DND-41 (cell line): ENCODE measurements at regions not wholly inside any gene's neighbourhood (a gene's known extent, or its start where the extent isn't known, plus 50 kb on each side); places are given as distances from the start of the nearest gene placed in this dataset.

Source experiments
- ATAC-seq: fragments of 200-7000 bp; cut with Tn5 transposase; 3 replicates; pipeline ENCODE4 v1.9.1; 2021; ENCODE audit warnings: low read depth; ENCODE audit not compliant: insufficient read depth
- DNase-seq: peaks from one replicate; pipeline ENCODE4 v3.0.0-alpha.2; 2020
- H2AFZ ChIP-seq: 2 replicates; pipeline ENCODE4 v1.6.0; 2012; ENCODE audit warnings: low read depth, low read length
- H3K27ac ChIP-seq: 2 replicates; pipeline ENCODE4 v1.5.1; 2012; ENCODE audit warnings: low read length, inconsistent platforms
- H3K27me3 ChIP-seq: fragments of 200-600 bp; sonication (generic); 2 replicates; pipeline ENCODE4 v1.6.0; 2012; ENCODE audit warnings: low read length, mild to moderate bottlenecking, inconsistent platforms; ENCODE audit not compliant: insufficient read depth, poor library complexity
- H3K36me3 ChIP-seq: 2 replicates; pipeline ENCODE4 v1.5.1; 2012; ENCODE audit warnings: low read length, inconsistent platforms; ENCODE audit not compliant: insufficient read depth
- H3K4me1 ChIP-seq: 2 replicates; pipeline ENCODE4 v1.5.1; 2012; ENCODE audit warnings: mild to moderate bottlenecking, low read length; ENCODE audit not compliant: insufficient read depth
- H3K4me2 ChIP-seq: 2 replicates; pipeline ENCODE4 v1.6.0; 2012; ENCODE audit warnings: mild to moderate bottlenecking, moderate library complexity, low read length, inconsistent platforms; ENCODE audit not compliant: insufficient read depth
- H3K4me3 ChIP-seq, 2 experiments: fragments of 200-600 bp in 1 of 2; shearing (Covaris generic) in 1 of 2; 2 replicates each; pipeline ENCODE4 v1.5.1; 2012 to 2016; ENCODE audit warnings: inconsistent platforms in 2 of 2, low read length in 2 of 2, mild to moderate bottlenecking in 2 of 2, low read depth in 1 of 2, moderate library complexity in 1 of 2
- H3K79me2 ChIP-seq: 2 replicates; pipeline ENCODE4 v1.6.0; 2012; ENCODE audit warnings: low read length, inconsistent platforms; ENCODE audit not compliant: insufficient read depth
- H3K9ac ChIP-seq: 2 replicates; pipeline ENCODE4 v1.6.0; 2012; ENCODE audit warnings: low read depth, mild to moderate bottlenecking, inconsistent platforms, low read length, moderate library complexity
- H3K9me3 ChIP-seq: 2 replicates; pipeline ENCODE4 v1.5.1; 2012; ENCODE audit warnings: low read length, moderate library complexity, mild to moderate bottlenecking, inconsistent platforms; ENCODE audit not compliant: insufficient read depth, severe bottlenecking
- H4K20me1 ChIP-seq: 2 replicates; pipeline ENCODE4 v1.6.0; 2012; ENCODE audit warnings: low read length; ENCODE audit not compliant: insufficient read depth
- EZH2 ChIP-seq: IDR thresholded peaks from 3 replicates; pipeline ENCODE4 v1.6.1; 2012; ENCODE audit warnings: borderline replicate concordance, low read depth, mild to moderate bottlenecking, moderate library complexity, low read length, inconsistent platforms; ENCODE audit not compliant: severe bottlenecking
- TF ChIP-seq, protein P1 (sequence below): IDR thresholded peaks from 2 replicates; pipeline ENCODE4 v1.5.1; 2012; ENCODE audit warnings: borderline replicate concordance, low read length, moderate library complexity, mild to moderate bottlenecking; ENCODE audit not compliant: poor library complexity, severe bottlenecking; ENCODE audit errors: extremely low read depth

DNA sequence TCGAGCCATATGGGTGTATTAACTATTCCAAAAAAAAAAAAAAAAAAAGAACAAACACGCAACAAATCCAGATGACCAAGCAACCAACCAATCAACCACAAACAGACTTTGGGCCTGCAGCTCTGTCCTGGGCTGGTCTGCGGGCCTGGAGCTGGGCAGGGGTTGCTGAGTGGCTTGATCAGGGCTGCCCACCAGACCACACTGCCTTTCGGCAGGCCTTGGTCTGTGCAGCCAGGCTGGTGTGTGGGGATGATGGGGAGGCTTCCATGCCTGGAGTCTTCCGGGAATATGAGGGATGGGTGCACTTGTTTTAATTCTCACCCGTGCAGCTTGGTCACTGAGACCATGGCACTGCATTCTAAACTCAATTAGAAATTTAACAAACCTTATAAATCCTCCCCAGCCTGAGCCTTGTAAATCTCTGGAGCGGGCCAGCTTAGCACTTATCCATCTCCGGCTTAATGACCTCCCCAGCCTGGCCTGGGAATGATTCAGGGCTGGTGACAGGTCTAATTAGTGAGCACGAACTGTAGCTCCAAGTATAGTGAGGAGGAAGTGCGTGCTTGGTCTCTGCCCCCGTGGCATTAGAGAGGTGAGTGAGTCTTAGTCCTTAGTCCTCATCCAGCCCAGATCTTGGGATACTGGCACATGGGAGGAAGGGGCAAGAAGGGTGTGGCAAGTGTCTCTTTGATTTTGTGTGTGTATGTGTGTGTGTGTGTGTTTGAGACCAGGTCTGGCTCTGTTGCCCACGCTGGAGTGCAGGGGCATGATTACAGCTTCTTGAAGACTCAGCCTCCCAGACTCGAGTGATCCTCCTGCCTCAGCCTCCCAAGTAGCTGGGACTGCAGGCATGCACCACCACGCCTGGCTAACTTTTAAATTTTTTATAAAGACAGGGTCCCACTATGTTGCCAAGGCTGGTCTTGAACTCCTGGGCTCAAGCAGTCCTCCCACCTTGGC, 74.6 kb upstream of the CSF3R start:
- Histone ChIP-seq H3K36me3 (no peaks in the 10 kb centered on the region), H3K4me1 (no peaks in the 10 kb centered on the region), H3K4me3 (no peak overlapping the region), H3K79me2 (no peaks in the 10 kb centered on the region), H3K4me2 (no peak overlapping the region), H3K9me3 (no peaks in the 10 kb centered on the region), H3K9ac (no peak overlapping the region), H3K27me3 (peaks cover under 1% of the 10 kb centered on the region), H4K20me1 (no peaks in the 10 kb centered on the region), H2AFZ (no peak overlapping the region), H3K27ac (no peak overlapping the region)
- ATAC-seq (no peak), DNase-seq (no peak)
- TF ChIP-seq, protein P1, sequence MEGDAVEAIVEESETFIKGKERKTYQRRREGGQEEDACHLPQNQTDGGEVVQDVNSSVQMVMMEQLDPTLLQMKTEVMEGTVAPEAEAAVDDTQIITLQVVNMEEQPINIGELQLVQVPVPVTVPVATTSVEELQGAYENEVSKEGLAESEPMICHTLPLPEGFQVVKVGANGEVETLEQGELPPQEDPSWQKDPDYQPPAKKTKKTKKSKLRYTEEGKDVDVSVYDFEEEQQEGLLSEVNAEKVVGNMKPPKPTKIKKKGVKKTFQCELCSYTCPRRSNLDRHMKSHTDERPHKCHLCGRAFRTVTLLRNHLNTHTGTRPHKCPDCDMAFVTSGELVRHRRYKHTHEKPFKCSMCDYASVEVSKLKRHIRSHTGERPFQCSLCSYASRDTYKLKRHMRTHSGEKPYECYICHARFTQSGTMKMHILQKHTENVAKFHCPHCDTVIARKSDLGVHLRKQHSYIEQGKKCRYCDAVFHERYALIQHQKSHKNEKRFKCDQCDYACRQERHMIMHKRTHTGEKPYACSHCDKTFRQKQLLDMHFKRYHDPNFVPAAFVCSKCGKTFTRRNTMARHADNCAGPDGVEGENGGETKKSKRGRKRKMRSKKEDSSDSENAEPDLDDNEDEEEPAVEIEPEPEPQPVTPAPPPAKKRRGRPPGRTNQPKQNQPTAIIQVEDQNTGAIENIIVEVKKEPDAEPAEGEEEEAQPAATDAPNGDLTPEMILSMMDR = no peak
- no peak for TF ChIP-seq EZH2

DNA sequence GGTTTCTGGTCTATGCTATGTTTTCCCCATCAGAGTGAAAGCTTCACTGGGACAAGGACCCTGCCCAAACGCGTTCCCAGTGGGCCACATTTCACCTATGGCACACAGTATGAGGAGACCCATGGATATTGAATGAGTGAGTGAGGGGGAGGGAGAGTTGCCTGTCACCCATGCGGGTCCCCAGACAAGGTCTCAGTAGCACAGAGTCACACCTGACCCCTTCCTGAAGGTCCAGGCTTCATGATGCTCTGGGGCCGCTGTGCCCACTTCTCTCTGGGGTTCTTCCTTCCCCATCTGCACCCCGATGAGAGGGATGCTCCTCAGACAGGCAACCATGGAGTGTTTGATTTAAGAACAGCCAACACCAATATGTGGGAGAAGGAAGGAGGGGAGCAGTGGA, 72.3 kb upstream of the CSF3R start:
- no peak for ATAC-seq
- Histone ChIP-seq H3K9me3 (no peaks in the 10 kb centered on the region), H3K9ac (no peak overlapping the region), H3K27ac (no peak overlapping the region), H3K4me1 (no peaks in the 10 kb centered on the region), H3K36me3 (no peaks in the 10 kb centered on the region), H4K20me1 (no peaks in the 10 kb centered on the region), H3K79me2 (no peaks in the 10 kb centered on the region), H3K4me3 (no peak overlapping the region), H2AFZ (no peak overlapping the region), H3K4me2 (no peak overlapping the region), H3K27me3 (no peaks in the 10 kb centered on the region)
- DNase-seq = no peak
- TF ChIP-seq EZH2 = no peak
- TF ChIP-seq, protein P1 = no peak

DNA sequence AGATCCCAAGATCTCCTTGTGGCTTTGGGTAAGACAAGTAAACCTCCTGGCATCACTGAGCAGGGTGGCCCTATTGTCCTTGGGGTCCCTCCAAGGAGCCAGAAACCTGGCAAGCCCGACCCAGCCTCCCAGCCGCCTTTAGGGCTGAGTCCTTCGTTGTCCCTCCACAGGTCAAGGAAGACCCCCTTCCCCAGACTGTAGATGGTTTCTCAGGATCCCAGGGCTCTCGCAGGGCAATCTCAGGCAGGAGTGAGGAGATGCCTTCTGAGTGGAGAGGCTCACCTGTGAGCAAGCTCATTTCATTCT, 71.6 kb upstream of the CSF3R start:
- Histone ChIP-seq H3K27me3 (no peaks in the 10 kb centered on the region), H3K9me3 (no peaks in the 10 kb centered on the region), H3K36me3 (no peaks in the 10 kb centered on the region), H3K4me3 (no peak overlapping the region), H3K27ac (no peak overlapping the region), H4K20me1 (no peaks in the 10 kb centered on the region), H3K4me2 (no peak overlapping the region), H3K4me1 (no peaks in the 10 kb centered on the region), H3K79me2 (no peaks in the 10 kb centered on the region), H2AFZ (no peak overlapping the region), H3K9ac (no peak overlapping the region)
- DNase-seq (no peak), ATAC-seq (no peak)
- TF ChIP-seq, protein P1 = no peak
- TF ChIP-seq EZH2 = no peak
